Tibial nerve (tissue), 4 donors: ENCODE measurements at regions not wholly inside any gene's neighbourhood (a gene's known extent, or its start where the extent isn't known, plus 50 kb on each side); places are given as distances from the start of the nearest gene placed in this dataset.

ENCODE experiments used
- DNase-seq, 2 donors: peaks; one replicate each; pipeline ENCODE4 v3.0.0-alpha.2; 2019; ENCODE audit warnings: low spot score in 2 of 2
- H3K27ac ChIP-seq, 4 donors: fragments of 200-600 bp; sonication (generic) in 3 of 4; one replicate each; pipeline ENCODE4 v1.5.1; 2017 to 2019; ENCODE audit warnings: mild to moderate bottlenecking in 1 of 4
- H3K27me3 ChIP-seq, 2 donors: fragments of 200-600 bp; sonication (generic) in 1 of 2; one replicate each; pipeline versions ENCODE4 v1.5.1 to v1.6.0; 2017 to 2019
- H3K36me3 ChIP-seq, 3 donors: fragments of 200-600 bp; sonication (generic); one replicate each; pipeline ENCODE4 v1.5.1; 2018 to 2019
- H3K4me1 ChIP-seq, 4 donors: fragments of 200-600 bp; sonication (generic) in 3 of 4; one replicate each; pipeline ENCODE4 v1.5.1; 2017 to 2019
- H3K4me3 ChIP-seq, 4 donors: fragments of 200-600 bp; sonication (generic) in 3 of 4; one replicate each; pipeline ENCODE4 v1.5.1; 2017 to 2019; ENCODE audit warnings: mild to moderate bottlenecking in 1 of 4, moderate library complexity in 1 of 4
- H3K9me3 ChIP-seq, 4 donors: fragments of 200-600 bp; sonication (generic) in 3 of 4; one replicate each; pipeline ENCODE4 v1.5.1; 2017 to 2019
- EP300 ChIP-seq, 2 donors: sonication (generic); formaldehyde crosslinking; IDR thresholded peaks; one replicate each; pipeline ENCODE4 v1.6.1; 2017; ENCODE audit warnings: antibody characterized with exemption in 2 of 2, mild to moderate bottlenecking in 1 of 2
- POLR2A ChIP-seq, 2 donors: fragments of 450-650 bp; IDR thresholded peaks; one replicate each; pipeline ENCODE4 v1.6.1; 2017; ENCODE audit warnings: antibody characterized with exemption in 2 of 2, mild to moderate bottlenecking in 2 of 2, moderate library complexity in 2 of 2
- WGBS, 2 donors: methylation state at CpG; one replicate each; pipeline ENCODE4 v1.1.5; 2018; 5-methylcytosine and 5-hydroxymethylcytosine counted together
- TF ChIP-seq, protein P1 (sequence below), 5 experiments: fragments of 200-600 bp in 3 of 5; fragments of 450-650 bp in 2 of 5; sonication (generic) in 3 of 5; IDR thresholded peaks; one replicate each; pipeline ENCODE4 v1.5.1; 2016 to 2019; ENCODE audit warnings: antibody characterized with exemption in 5 of 5, mild to moderate bottlenecking in 3 of 5, moderate library complexity in 2 of 5

- Histone ChIP-seq H3K9me3 (no peaks in the 10 kb centered on the region), H3K27me3 (no peaks in the 10 kb centered on the region), H3K27ac (no peak overlapping the region), H3K4me1 (no peaks in the 10 kb centered on the region), H3K36me3 (no peaks in the 10 kb centered on the region), H3K4me3 (no peak overlapping the region)
- whole genome bisulfite sequencing, 2 donors: 86 to 91% methylated on average over 5 of the region's 5 CpGs
- no peak for DNase-seq
- no peak for TF ChIP-seq EP300 (IDR thresholded peaks at IDR 0.05)
- TF ChIP-seq, protein P1, sequence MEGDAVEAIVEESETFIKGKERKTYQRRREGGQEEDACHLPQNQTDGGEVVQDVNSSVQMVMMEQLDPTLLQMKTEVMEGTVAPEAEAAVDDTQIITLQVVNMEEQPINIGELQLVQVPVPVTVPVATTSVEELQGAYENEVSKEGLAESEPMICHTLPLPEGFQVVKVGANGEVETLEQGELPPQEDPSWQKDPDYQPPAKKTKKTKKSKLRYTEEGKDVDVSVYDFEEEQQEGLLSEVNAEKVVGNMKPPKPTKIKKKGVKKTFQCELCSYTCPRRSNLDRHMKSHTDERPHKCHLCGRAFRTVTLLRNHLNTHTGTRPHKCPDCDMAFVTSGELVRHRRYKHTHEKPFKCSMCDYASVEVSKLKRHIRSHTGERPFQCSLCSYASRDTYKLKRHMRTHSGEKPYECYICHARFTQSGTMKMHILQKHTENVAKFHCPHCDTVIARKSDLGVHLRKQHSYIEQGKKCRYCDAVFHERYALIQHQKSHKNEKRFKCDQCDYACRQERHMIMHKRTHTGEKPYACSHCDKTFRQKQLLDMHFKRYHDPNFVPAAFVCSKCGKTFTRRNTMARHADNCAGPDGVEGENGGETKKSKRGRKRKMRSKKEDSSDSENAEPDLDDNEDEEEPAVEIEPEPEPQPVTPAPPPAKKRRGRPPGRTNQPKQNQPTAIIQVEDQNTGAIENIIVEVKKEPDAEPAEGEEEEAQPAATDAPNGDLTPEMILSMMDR (IDR thresholded peaks at IDR 0.05): no peak
- no peak for TF ChIP-seq POLR2A (IDR thresholded peaks at IDR 0.05)
Observed at GRCh38 chr5:30843541-30843940, 349.9 kb upstream of the CDH6 start.

- WGBS, 2 donors: 67 to 71% methylated on average over 3 of the region's 3 CpGs
- H3K9me3 ChIP-seq: no peaks in the 10 kb centered on the region
- H3K27me3 ChIP-seq: no peaks in the 10 kb centered on the region
- no peak overlapping the region for H3K4me3 ChIP-seq
- DNase-seq: no peak
- TF ChIP-seq POLR2A (IDR thresholded peaks at IDR 0.05) (no peak), EP300 (IDR thresholded peaks at IDR 0.05) (no peak)
- TF ChIP-seq, protein P1 (IDR thresholded peaks at IDR 0.05): no peak
- no peaks in the 10 kb centered on the region for H3K4me1 ChIP-seq
- no peaks in the 10 kb centered on the region for H3K36me3 ChIP-seq
- no peak overlapping the region for H3K27ac ChIP-seq
Observed at GRCh38 chr5:30839956-30840355, 353.5 kb upstream of the CDH6 start.

DNA sequence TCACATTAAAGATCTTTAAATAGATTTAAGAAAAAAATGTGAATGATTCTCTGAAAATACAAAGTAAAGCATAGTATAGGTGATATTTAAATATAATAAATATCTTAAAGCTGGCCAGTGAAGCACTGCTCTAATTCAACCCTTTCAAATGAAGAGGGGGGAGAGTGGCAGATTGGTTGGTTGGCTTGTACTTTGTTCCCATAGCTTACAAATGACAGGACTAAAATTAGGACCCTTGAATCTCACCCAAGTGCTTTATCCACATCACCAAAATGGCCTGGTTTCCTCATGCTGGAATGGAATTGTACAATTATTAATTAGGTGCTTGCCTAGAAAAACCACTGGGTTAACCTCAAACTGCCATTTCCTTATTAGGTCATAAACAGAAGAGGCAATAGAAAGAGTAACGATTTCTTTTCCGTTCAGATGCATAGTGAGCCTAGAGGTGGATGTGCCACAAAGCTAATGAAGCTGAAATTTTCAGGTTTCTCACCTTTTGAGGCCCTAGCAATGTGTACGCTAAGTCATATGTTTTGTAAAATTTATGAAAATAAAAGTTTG lies 354.5 kb upstream of the CDH6 start:
- no peaks in the 10 kb centered on the region for H3K36me3 ChIP-seq
- DNase-seq: no peak
- no peaks in the 10 kb centered on the region for H3K9me3 ChIP-seq
- 71 to 84% methylated on average over 3 of the region's 3 CpGs for WGBS, 2 donors
- H3K4me3 ChIP-seq: no peak overlapping the region
- TF ChIP-seq, protein P1 (IDR thresholded peaks at IDR 0.05): no peak
- no peak for TF ChIP-seq EP300 (IDR thresholded peaks at IDR 0.05)
- TF ChIP-seq POLR2A (IDR thresholded peaks at IDR 0.05): no peak
- no peaks in the 10 kb centered on the region for H3K4me1 ChIP-seq
- no peaks in the 10 kb centered on the region for H3K27me3 ChIP-seq
- no peak overlapping the region for H3K27ac ChIP-seq

DNA sequence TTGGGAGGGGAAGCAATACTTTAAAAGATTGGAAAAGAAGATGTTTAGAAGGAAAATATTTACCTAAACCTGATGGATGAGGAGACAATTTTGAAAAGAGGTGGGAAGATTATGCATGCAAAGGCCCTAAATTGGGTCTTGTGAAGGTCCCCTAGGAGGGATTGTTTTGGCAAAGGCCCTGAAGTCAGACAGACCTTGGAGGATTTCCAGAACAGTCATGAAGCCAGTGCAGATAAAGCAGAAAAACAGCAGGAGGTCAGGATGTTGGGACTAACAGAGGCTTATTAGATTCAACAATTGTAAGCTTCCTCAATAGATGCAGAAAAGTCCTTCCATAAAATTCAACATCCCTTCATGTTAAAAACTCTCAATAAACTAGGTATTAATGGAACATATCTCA lies 361.0 kb upstream of the CDH6 start:
- Histone ChIP-seq H3K27me3 (no peaks in the 10 kb centered on the region), H3K4me1 (no peaks in the 10 kb centered on the region), H3K4me3 (no peak overlapping the region), H3K36me3 (no peaks in the 10 kb centered on the region), H3K27ac (no peak overlapping the region), H3K9me3 (no peaks in the 10 kb centered on the region)
- DNase-seq: no peak
- TF ChIP-seq, protein P1 (IDR thresholded peaks at IDR 0.05): no peak
- TF ChIP-seq POLR2A (IDR thresholded peaks at IDR 0.05) (no peak), EP300 (IDR thresholded peaks at IDR 0.05) (no peak)

DNA sequence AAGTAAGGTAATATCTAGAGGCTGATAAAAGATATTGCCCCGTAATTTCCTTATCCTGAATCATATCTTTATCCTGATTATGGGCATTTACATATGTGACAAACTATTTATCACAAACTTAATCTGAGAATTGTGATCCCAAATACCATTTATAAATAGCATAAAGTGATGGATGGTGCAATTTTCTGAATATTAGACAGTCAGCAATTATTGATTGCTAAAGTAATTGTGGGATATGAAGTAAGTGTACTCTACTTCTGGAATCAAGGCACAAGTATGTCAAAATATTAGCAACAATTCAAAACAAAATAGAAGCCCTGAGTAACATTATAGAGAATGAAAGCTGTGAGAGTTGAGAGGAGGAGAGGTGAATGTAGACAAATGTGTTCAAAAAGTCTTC lies 361.9 kb upstream of the CDH6 start:
- H3K4me1 ChIP-seq: no peaks in the 10 kb centered on the region
- no peaks in the 10 kb centered on the region for H3K36me3 ChIP-seq
- 76 to 86% methylated on average over 1 of the region's 1 CpG for WGBS, 2 donors
- H3K9me3 ChIP-seq: no peaks in the 10 kb centered on the region
- no peak overlapping the region for H3K4me3 ChIP-seq
- TF ChIP-seq POLR2A (IDR thresholded peaks at IDR 0.05): no peak
- TF ChIP-seq EP300 (IDR thresholded peaks at IDR 0.05): no peak
- TF ChIP-seq, protein P1 (IDR thresholded peaks at IDR 0.05): no peak
- DNase-seq: no peak
- H3K27me3 ChIP-seq: no peaks in the 10 kb centered on the region
- H3K27ac ChIP-seq: no peak overlapping the region
